ENCODE measurements at regions not wholly inside any gene's neighbourhood (a gene's known extent, or its start where the extent isn't known, plus 50 kb on each side); places are given as distances from the start of the nearest gene placed in this dataset.

DNA sequence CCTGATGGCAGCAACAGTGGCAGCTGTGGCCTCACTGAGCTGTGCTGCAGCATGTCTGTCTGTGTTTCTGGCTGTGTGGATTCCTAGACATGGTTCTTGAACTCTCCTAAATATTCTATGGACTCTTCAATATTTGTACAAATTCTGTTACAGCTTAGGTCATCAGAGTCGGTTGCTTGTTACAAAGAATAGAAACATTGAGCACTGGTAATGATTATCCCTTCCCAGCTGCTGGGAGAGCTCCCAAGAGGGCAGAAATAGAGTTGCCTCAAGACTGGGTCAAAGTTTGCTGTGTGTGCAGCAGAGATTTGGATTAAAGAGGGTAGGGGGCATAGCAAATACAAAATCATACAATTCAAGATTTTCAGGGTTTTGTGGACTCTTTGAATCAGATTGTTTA lies 337.1 kb upstream of the AKR1E2 start:
- no peak for DNase-seq (ENCODE audit: low spot score)

DNA sequence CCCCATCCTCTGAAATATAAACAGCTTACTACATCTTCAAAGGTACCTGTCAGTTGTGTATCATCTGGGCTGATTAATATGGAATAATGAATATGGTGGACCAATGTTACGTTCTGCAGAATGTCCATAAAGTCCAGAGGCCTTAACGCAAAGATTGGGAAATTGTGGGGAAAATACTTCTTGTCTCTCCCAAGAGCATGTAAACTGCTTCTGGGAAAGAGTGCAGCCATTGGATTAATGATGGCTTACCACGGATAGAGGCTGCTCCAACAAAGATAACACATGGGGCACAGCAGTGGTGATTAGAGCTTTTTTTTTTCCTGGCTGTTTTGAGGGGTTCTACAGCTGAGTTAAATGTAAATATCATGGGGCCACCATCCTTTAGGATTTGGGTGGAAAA lies 340.4 kb upstream of the AKR1E2 start:
- peak; percentile 74 for DNase-seq (ENCODE audit: low spot score)

DNA sequence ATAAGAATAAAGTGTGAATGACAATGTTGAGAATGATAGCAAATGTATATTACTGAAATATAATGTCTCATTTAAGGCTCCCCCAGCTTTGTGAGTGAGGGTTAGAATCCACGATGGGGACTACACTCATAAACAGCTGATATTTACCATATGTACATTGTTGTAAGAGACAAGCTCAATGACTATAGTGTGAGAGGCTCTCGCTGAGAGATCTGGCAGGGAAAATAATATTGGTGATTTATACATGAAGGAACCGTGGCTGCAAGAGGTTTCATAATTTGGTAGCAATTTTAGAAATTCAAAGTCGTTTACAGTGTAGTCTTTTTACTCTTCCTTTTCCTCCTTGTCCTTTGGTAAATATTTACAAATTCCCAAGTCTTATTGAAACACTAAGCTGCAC lies 342.2 kb upstream of the AKR1E2 start:
- DNase-seq (ENCODE audit: low spot score) = no peak

DNA sequence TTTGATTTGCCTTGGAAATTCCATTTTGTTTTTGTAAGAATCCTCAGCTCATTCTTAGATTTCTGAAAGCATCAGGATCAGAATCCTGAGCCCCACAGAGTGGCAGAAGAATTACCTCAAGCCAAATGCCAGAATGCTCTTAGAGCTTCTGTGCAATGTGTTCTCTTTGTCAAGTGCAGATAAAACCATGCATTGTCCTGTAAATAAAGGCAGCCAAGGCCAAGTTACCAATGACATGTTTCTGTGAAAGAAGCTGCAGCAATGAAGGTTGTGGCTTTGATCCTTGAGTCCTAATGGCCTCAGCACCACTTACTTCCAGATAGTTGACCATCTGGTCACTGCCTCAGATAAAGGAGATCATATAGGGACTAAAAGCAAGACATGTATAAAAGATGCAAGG lies 343.3 kb upstream of the AKR1E2 start:
- DNase-seq (ENCODE audit: low spot score) = no peak

DNA sequence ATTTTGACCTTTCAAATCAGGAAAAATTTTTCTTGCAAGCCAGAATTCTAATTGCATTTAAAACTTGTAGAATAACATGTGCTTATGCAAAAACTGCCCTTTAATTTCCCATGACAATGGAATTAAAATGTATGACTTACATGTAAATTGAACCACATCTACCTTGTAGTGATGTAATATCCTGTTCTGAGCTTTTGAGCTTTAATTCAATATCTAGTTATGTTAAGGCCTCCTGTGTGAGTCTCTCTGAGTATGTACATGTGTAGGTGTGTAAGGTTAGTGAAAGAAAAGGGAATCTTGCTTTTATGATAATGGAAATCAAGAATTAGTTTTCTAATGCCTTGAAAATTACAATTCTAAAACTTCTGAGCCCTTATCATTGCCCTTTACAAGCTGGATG lies 344.8 kb upstream of the AKR1E2 start:
- DNase-seq (ENCODE audit: low spot score) = no peak

DNA sequence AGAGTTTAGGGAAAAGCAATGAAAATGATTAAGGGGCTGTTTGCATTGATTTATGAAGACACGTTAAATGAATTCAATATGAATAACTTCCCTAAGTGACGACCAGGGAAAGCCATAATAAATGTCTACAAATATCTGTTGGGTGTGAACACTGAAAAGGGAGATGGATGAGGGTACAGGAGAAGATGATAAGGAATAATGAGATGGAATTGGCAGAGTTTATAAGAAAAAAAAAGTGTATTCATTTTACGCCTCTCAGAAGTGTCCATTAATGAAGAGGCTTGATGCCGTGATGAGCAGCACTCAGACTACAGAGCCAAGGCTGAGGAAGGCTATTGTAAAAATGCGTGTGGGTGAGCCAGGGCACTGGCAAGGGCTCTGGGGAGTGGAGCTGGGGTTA lies 346.7 kb upstream of the AKR1E2 start:
- no peak for DNase-seq (ENCODE audit: low spot score)

DNA sequence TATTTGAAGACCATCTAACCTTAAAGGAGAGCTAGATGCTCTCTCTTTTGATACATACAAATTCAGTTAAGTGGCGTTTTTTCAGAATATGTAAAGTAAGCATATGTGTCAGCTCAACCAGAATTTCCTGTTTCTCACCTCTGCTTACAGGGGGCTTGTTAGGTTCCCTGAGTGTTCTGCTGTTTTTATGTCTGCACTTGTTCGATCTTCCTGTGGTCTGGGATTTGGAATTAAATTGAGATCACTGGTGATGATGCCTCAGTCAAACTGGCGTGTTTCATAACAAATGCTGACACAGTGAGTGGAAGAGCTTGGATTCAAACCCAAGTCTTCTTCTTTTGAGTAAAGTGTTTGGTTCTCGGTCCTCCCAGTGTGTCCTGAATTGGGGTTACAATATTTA lies 348.3 kb upstream of the AKR1E2 start:
- DNase-seq (ENCODE audit: low spot score) = no peak

DNA sequence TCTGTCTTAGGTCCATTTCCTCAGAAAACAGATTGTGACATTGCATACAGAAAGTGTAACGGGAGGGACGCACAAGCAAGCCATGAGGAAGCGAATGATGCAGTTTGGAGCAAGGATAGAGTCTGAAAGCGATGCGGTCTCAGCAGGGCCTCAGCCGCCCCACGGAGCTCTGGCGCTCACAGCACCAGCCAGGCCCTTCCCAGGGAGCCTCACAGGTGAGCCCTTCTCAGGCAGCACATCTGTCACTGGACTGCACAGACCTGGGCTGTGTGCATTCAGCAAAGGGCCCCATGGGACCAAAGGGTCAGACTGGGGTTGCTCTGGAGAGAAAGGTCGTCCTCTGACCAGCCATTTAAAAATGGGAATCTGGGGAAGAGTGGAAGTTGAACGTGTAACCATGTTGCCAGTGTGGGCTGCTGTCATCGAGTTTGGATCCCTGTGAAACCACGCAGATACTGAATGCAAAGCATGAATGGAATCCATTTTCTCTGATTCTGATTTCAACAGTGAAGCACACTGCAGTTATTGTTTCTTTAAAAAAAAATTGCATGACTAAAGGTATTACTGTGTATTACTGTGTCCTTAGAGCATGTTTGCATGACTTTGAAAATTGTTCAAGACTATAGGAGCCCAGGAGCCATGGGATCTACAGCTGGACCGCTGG lies 350.0 kb upstream of the AKR1E2 start:
- DNase-seq (ENCODE audit: low spot score) = no peak

DNA sequence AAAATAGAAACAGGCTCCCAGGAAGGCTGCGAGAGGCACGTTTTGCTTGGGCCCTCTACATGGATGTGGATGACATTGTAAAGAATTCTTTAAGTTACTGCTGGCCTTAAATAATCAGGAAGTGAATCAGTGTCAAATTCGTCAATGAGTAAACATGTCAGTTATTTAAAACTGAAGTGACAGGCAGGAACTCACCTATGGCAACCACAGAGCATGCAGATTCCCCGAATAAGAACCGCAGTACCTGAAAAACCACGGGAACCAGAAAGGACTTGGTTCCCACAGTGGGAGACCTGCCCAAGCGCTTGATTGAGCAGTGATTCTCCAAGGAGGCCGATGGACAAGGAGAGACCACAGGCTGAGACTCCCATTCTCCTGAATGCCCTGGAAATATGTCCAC lies 351.2 kb upstream of the AKR1E2 start:
- DNase-seq (ENCODE audit: low spot score) = no peak

DNA sequence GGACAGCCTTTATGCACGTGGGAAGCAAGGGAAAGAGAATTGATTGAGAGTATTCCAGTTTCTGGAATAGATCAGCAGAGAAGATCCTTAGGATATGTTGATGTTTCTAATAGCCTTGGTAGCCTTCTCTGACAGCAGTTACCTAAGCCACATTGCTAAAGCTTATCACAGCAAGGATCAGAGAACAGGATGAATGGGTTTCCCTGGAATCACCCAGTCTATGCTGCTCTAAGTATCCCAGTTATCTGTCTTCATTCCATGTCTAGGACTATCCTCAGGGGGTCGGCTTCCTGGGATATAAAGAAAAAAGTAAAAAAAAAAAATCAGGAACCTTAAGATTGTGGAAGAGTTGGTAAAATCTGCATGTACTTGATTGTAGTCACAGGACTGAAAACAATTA lies 352.0 kb upstream of the AKR1E2 start:
- DNase-seq (ENCODE audit: low spot score) = no peak

DNA sequence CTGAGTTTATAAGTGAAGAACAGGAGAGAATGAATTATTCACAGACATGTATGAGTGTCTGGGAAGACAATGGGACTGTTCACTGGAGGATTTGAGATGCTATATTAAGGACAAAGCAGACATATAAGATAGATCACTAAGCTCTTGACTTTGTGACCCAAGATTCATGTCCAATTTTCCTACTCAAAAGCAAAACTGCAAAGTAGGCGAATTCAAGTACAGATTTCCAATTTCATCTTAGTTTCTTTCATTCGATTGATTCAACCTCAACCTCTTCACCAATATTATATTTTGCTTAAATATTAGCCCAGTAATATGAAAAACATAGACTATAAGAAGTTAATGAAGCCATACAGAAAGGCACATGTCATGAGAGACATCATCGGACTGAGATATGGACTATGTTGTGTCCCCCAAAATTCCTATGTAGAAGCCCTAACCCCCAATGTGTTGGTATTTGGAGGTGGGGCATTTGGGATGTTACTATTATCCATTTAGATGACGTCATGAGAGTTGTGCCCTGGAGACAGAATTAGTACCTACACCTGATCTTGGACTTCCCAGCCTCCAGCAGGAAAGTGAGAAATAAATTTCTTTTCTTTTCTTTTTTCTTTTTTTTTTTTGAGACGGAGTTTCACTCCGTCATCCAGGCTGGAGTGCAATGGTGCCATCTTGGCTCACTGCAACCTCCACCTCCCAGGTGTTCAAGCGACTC lies 353.7 kb upstream of the AKR1E2 start:
- no peak for DNase-seq (ENCODE audit: low spot score)

DNA sequence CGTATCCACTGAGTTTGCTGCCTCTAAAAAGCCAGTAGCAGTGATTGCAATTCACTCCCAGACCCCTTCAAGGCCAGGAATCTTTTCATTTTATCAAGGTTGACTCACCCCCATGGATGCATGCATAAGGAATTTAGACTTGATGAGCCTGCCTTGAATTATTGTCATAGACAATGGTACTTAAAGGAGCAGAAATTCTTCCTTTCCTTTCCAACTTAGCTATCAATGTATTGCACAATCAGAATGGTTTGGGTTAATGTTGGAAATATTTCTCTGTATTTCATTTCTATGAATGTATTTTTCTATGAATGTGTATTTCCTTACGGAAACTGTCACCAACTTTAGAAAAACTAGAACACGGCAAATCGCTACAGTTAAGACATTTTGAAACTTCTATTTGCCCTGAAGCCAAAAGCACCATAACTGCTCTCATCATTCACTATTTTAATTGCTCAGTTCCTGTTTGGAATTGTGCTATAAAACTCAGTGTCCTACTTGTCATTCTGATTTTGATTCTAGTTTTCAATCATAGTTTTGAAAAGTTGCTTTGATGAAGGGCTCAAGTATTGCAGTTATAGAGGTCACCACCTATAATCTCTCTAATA lies 355.7 kb upstream of the AKR1E2 start:
- no peak for DNase-seq (ENCODE audit: low spot score)

DNA sequence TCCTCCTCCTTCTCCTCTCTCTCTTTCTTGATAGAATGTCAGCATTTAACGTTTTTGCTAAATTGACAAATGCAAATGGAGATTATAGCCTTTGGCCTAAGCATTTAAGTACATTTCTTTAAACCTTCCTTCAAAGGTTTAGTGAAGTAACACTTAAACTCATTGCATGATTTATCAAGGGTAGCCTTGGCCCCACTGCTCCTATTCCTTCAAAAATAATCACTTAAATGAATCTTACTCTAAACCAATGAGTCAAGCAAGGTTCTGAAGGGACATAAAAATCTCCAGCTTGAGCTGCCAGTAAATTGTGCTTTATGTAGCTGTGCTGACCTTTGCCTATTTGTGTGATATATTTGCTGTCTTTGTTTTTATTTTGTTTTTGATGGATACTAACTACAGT lies 358.5 kb upstream of the AKR1E2 start:
- no peak for DNase-seq (ENCODE audit: low spot score)

DNA sequence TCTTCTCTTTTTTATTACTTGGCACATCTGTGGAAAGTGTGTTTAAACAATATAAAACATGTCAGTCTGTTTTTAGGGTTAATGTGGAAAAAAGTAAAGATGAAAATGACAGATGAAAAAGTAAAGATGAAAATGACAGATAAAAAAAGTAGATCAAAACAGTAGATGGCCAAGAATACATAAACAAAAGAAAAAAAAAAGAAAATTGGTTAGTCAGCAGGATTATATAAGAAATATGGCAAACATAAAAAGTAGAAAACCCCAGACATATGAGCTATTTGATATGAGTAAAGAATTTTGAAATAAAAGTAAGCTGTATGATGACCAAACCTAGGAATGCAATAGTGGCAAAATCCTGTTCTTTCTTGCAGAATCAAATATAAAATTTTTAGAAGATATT lies 365.7 kb upstream of the AKR1E2 start:
- DNase-seq (ENCODE audit: low spot score) = no peak

DNA sequence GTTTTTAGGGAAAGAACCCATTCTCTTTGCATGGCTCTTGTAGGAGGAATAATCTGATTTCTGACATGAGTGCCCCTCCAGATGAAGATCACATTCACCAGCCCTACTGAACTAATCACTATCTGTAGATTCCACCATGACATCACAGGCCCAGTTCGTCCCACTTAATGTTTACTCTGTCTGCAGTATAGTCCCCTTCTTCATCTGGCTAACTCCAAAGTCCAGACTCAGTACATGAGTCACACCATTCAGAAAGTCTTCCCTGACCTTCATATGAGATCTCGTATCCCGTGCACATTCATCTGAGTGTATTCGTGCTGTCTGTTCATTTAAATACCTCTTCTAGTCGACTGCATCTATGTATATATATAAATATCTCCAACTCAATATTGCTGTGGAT lies 366.5 kb upstream of the AKR1E2 start:
- no peak for DNase-seq (ENCODE audit: low spot score)

DNA sequence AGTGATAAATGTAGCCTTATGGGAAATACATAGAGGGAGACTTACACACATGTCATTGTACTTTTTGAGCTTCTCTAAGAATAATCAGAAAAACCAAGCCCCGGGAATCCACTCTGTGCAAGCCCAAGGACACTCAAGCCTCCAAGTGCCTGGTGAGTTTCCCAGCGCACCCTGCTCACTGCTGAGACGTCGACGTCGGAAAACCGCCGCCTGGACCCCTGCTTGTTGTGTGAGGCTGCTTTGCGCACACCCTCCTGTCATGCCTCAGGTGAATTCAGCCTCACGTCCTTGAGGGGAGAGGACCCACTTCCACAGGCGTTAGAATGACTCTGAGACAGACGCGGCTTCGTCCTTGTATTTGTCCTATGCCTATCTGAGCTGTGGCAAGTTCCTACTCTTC lies 368.4 kb upstream of the AKR1E2 start:
- DNase-seq (ENCODE audit: low spot score) = no peak

DNA sequence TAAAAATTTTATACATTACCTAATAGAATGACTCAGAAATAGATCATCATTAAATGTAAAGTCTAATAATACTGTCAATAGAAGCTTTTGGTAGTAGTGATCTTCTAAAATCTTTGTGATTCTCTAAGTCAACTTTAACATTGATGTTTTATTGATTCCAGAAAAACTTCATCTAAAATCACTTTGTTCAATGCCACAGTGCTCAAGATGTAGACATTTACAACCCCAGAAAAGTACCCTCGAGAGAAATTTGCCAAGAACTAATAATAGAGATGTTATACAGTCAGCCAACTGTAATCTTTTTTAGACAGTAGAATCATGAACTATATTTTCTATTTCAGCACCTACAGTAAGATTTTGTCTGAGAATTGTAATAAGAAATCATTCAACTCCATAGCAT lies 369.2 kb upstream of the AKR1E2 start:
- no peak for DNase-seq (ENCODE audit: low spot score)

DNA sequence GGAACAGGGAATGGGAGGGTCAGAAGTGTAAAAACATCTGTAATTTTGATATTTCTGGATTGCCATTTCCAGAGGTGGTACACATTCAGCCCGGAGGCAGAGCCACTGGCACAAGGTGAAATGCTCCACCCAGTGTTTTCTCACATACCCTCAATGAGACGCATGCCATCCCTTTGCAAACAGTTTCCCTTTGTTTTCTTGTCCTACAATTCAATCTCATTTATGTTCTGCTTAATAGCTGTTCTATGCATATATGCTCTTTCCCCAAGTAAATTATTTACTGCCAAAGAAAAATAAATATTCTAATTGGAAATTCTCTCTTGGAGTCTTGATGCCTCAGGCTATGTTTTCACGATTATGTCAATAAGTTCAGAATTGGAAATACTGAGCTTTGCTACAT lies 369.7 kb upstream of the AKR1E2 start:
- DNase-seq (ENCODE audit: low spot score) = no peak

DNA sequence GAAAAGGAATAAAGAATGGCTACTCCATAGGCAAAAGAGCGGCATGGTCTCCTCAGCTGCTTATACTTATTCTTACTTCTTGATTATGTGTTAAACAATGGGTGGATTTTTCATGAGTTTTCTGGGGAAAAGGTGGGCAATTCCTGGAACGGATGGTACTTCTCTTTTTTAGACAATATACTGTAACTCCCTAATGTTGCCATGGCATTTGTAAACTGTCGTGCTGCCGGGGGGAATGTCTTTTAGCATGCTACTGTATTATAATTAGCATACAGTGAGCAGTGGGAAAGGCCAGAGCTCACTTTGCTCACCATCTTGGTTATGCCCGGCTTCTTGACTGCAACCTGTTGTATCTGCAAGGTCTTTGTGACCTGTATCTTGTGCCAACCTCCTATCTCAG lies 372.1 kb upstream of the AKR1E2 start:
- DNase-seq (ENCODE audit: low spot score) = no peak

DNA sequence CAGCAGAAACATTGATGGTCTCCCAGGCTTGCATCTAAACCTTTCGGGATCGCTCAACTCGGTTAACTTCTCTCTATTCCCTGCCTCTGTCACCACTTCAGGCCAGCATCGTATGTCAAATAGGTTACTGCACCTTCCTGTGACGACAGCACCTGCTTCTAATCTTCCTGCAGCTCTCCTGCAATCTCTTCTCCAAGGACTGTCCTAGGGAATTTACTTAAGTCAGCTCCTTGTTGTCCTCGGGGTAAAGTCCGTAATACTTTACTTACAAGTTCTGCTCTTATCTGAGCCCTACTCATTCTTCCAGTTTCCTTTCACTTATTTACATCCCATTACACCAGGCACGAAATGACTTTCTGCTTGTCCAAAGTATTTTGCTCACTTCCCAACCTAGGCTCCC lies 372.7 kb upstream of the AKR1E2 start:
- no peak for DNase-seq (ENCODE audit: low spot score)

DNA sequence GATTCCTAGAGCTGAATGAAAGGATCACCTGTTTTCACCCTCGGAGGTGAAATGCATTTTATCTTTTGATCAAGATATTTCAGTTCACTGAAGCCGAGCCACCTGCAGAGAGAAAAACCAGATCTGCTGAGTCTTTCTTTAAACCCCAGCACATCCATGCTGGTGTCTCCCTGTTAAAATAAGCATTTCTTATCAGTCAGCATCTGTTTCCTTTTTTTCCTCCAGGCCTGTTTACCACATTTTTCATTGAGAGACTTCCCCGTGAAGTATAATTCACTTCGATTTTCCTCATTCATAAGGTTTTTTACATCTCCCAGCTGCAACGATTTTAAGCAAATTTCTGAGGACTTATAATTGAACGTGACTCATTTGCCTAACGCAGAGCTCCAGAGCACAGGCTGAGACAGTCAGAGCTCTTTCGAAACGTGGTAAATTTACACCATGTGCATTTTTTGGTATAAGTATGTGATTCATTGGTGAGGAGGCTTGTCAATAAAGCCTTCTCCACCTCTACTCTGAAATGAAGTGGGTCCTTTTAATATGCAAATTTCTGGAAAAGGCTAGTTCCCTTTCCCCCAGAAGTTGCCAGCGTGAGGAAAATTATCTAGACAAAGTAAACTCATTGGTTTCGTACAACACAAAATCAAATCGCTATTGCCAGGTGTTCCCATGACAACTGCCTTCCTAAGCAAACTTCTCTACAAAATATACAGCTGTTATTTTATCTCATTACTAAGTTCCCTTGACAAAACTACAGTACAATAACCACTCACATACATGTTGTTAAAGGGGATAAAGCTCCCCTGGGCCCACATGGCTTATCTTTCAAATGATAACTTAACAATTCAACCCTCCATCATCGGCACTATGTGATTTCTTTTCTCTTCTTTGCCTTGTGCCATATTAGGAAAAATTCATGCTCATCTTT lies 374.8 kb upstream of the AKR1E2 start:
- DNase-seq (ENCODE audit: low spot score) = peak; percentile 73

DNA sequence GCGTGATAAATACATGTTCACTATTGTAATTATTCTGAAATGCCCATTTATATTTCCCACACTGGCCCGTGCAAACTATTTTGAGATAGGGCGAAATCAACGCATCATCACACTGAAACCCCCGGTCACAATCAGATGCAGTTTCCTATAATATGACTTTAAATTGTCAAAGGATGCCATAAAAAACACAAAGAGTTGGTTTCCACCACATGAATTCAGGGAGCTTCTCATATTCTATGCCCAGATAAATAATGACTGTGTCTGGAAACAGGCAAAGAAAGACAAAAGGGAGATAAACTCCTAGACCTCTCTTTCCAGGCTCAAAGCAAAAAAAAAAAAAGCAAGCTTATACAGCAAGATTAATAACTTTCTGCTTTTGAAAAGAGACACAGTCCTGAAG lies 375.8 kb upstream of the AKR1E2 start:
- no peak for DNase-seq (ENCODE audit: low spot score)

Measured in umbilical cord (tissue), 1 donor.